ENCODE measurements at regions not wholly inside any gene's neighbourhood (a gene's known extent, or its start where the extent isn't known, plus 50 kb on each side); places are given as distances from the start of the nearest gene placed in this dataset.

GRCh38 chr2:181149056-181149455 is 168.7 kb downstream of the UBE2E3 start:
- Histone ChIP-seq H3K4me3 (ENCODE audit: low read depth in 1 of 2, low read length in 2 of 2) (no peak overlapping the region), H3K4me1 (ENCODE audit: control insufficient read depth in 1 of 2, insufficient read depth in 2 of 2, low read length in 2 of 2) (peaks cover 0 to 6% of the 10 kb centered on the region in 2 donors), H3K9me3 (ENCODE audit: control insufficient read depth in 1 of 2, low read length in 2 of 2) (no peaks in the 10 kb centered on the region), H3K27ac (ENCODE audit: low read length) (no peak overlapping the region), H3K36me3 (ENCODE audit: control insufficient read depth in 1 of 2, insufficient read depth in 2 of 2, low read length in 2 of 2) (no peaks in the 10 kb centered on the region), H3K27me3 (ENCODE audit: low read depth, low read length) (no peaks in the 10 kb centered on the region)

GRCh38 chr2:181152226-181152625 is 171.8 kb downstream of the UBE2E3 start:
- Histone ChIP-seq H3K4me1 (ENCODE audit: control insufficient read depth in 1 of 2, insufficient read depth in 2 of 2, low read length in 2 of 2) (peaks cover 0 to 6% of the 10 kb centered on the region in 2 donors), H3K4me3 (ENCODE audit: low read depth in 1 of 2, low read length in 2 of 2) (no peak overlapping the region), H3K27ac (ENCODE audit: low read length) (no peak overlapping the region), H3K9me3 (ENCODE audit: control insufficient read depth in 1 of 2, low read length in 2 of 2) (no peaks in the 10 kb centered on the region), H3K27me3 (ENCODE audit: low read depth, low read length) (no peaks in the 10 kb centered on the region), H3K36me3 (ENCODE audit: control insufficient read depth in 1 of 2, insufficient read depth in 2 of 2, low read length in 2 of 2) (no peaks in the 10 kb centered on the region)

- no peaks in the 10 kb centered on the region for H3K36me3 ChIP-seq (ENCODE audit: control insufficient read depth in 1 of 2, insufficient read depth in 2 of 2, low read length in 2 of 2)
- H3K27me3 ChIP-seq (ENCODE audit: low read depth, low read length) = no peaks in the 10 kb centered on the region
- H3K27ac ChIP-seq (ENCODE audit: low read length) = no peak overlapping the region
Measured at GRCh38 chr2:181152701-181153100, 172.3 kb downstream of the UBE2E3 start.

GRCh38 chr2:181153886-181154285 is 173.5 kb downstream of the UBE2E3 start:
- Histone ChIP-seq H3K36me3 (ENCODE audit: control insufficient read depth in 1 of 2, insufficient read depth in 2 of 2, low read length in 2 of 2) (no peaks in the 10 kb centered on the region), H3K27ac (ENCODE audit: low read length) (no peak overlapping the region), H3K4me3 (ENCODE audit: low read depth in 1 of 2, low read length in 2 of 2) (no peak overlapping the region), H3K9me3 (ENCODE audit: control insufficient read depth in 1 of 2, low read length in 2 of 2) (no peaks in the 10 kb centered on the region), H3K4me1 (ENCODE audit: control insufficient read depth in 1 of 2, insufficient read depth in 2 of 2, low read length in 2 of 2) (peaks cover 0 to 6% of the 10 kb centered on the region in 2 donors), H3K27me3 (ENCODE audit: low read depth, low read length) (no peaks in the 10 kb centered on the region)

More at GRCh38 chr2:181152701-181153100, 172.3 kb downstream of the UBE2E3 start:
- no peak overlapping the region for H3K4me3 ChIP-seq (ENCODE audit: low read depth in 1 of 2, low read length in 2 of 2)
- H3K9me3 ChIP-seq (ENCODE audit: control insufficient read depth in 1 of 2, low read length in 2 of 2) = no peaks in the 10 kb centered on the region
- H3K4me1 ChIP-seq (ENCODE audit: control insufficient read depth in 1 of 2, insufficient read depth in 2 of 2, low read length in 2 of 2) = peaks cover 0 to 6% of the 10 kb centered on the region in 2 donors

GRCh38 chr2:181157326-181157725 is 176.9 kb downstream of the UBE2E3 start:
- no peaks in the 10 kb centered on the region for H3K9me3 ChIP-seq (ENCODE audit: control insufficient read depth in 1 of 2, low read length in 2 of 2)
- H3K4me3 ChIP-seq (ENCODE audit: low read depth in 1 of 2, low read length in 2 of 2) = no peak overlapping the region
- no peak overlapping the region for H3K27ac ChIP-seq (ENCODE audit: low read length)
- H3K27me3 ChIP-seq (ENCODE audit: low read depth, low read length) = no peaks in the 10 kb centered on the region
- peaks cover 0 to 6% of the 10 kb centered on the region in 2 donors for H3K4me1 ChIP-seq (ENCODE audit: control insufficient read depth in 1 of 2, insufficient read depth in 2 of 2, low read length in 2 of 2)
- no peaks in the 10 kb centered on the region for H3K36me3 ChIP-seq (ENCODE audit: control insufficient read depth in 1 of 2, insufficient read depth in 2 of 2, low read length in 2 of 2)

GRCh38 chr2:181158427-181158826 is 178.0 kb downstream of the UBE2E3 start:
- Histone ChIP-seq H3K27ac (ENCODE audit: low read length) (no peak overlapping the region), H3K4me3 (ENCODE audit: low read depth in 1 of 2, low read length in 2 of 2) (no peak overlapping the region), H3K4me1 (ENCODE audit: control insufficient read depth in 1 of 2, insufficient read depth in 2 of 2, low read length in 2 of 2) (no peaks in the 10 kb centered on the region), H3K27me3 (ENCODE audit: low read depth, low read length) (no peaks in the 10 kb centered on the region), H3K9me3 (ENCODE audit: control insufficient read depth in 1 of 2, low read length in 2 of 2) (no peaks in the 10 kb centered on the region), H3K36me3 (ENCODE audit: control insufficient read depth in 1 of 2, insufficient read depth in 2 of 2, low read length in 2 of 2) (no peaks in the 10 kb centered on the region)

GRCh38 chr2:181161615-181162014 is 181.2 kb downstream of the UBE2E3 start:
- no peaks in the 10 kb centered on the region for H3K9me3 ChIP-seq (ENCODE audit: control insufficient read depth in 1 of 2, low read length in 2 of 2)
- no peak overlapping the region for H3K27ac ChIP-seq (ENCODE audit: low read length)
- no peaks in the 10 kb centered on the region for H3K4me1 ChIP-seq (ENCODE audit: control insufficient read depth in 1 of 2, insufficient read depth in 2 of 2, low read length in 2 of 2)

GRCh38 chr2:181163139-181163538 is 182.7 kb downstream of the UBE2E3 start:
- H3K4me3 ChIP-seq (ENCODE audit: low read depth in 1 of 2, low read length in 2 of 2) = no peak overlapping the region
- no peaks in the 10 kb centered on the region for H3K9me3 ChIP-seq (ENCODE audit: control insufficient read depth in 1 of 2, low read length in 2 of 2)
- no peaks in the 10 kb centered on the region for H3K36me3 ChIP-seq (ENCODE audit: control insufficient read depth in 1 of 2, insufficient read depth in 2 of 2, low read length in 2 of 2)
- H3K27me3 ChIP-seq (ENCODE audit: low read depth, low read length) = no peaks in the 10 kb centered on the region
- H3K4me1 ChIP-seq (ENCODE audit: control insufficient read depth in 1 of 2, insufficient read depth in 2 of 2, low read length in 2 of 2) = no peaks in the 10 kb centered on the region
- no peak overlapping the region for H3K27ac ChIP-seq (ENCODE audit: low read length)

More at GRCh38 chr2:181161615-181162014, 181.2 kb downstream of the UBE2E3 start:
- H3K4me3 ChIP-seq (ENCODE audit: low read depth in 1 of 2, low read length in 2 of 2) = no peak overlapping the region
- H3K27me3 ChIP-seq (ENCODE audit: low read depth, low read length) = no peaks in the 10 kb centered on the region
- no peaks in the 10 kb centered on the region for H3K36me3 ChIP-seq (ENCODE audit: control insufficient read depth in 1 of 2, insufficient read depth in 2 of 2, low read length in 2 of 2)

GRCh38 chr2:181163691-181164090 is 183.3 kb downstream of the UBE2E3 start:
- Histone ChIP-seq H3K9me3 (ENCODE audit: control insufficient read depth in 1 of 2, low read length in 2 of 2) (no peaks in the 10 kb centered on the region), H3K4me3 (ENCODE audit: low read depth in 1 of 2, low read length in 2 of 2) (no peak overlapping the region), H3K4me1 (ENCODE audit: control insufficient read depth in 1 of 2, insufficient read depth in 2 of 2, low read length in 2 of 2) (no peaks in the 10 kb centered on the region), H3K36me3 (ENCODE audit: control insufficient read depth in 1 of 2, insufficient read depth in 2 of 2, low read length in 2 of 2) (no peaks in the 10 kb centered on the region), H3K27ac (ENCODE audit: low read length) (no peak overlapping the region), H3K27me3 (ENCODE audit: low read depth, low read length) (no peaks in the 10 kb centered on the region)

- Histone ChIP-seq H3K36me3 (ENCODE audit: control insufficient read depth in 1 of 2, insufficient read depth in 2 of 2, low read length in 2 of 2) (no peaks in the 10 kb centered on the region), H3K4me3 (ENCODE audit: low read depth in 1 of 2, low read length in 2 of 2) (no peak overlapping the region), H3K27me3 (ENCODE audit: low read depth, low read length) (no peaks in the 10 kb centered on the region), H3K9me3 (ENCODE audit: control insufficient read depth in 1 of 2, low read length in 2 of 2) (no peaks in the 10 kb centered on the region), H3K4me1 (ENCODE audit: control insufficient read depth in 1 of 2, insufficient read depth in 2 of 2, low read length in 2 of 2) (no peaks in the 10 kb centered on the region), H3K27ac (ENCODE audit: low read length) (no peak overlapping the region)
Measured at GRCh38 chr2:181164699-181165098, 184.3 kb downstream of the UBE2E3 start.

GRCh38 chr2:181165199-181165868 is 184.9 kb downstream of the UBE2E3 start:
- no peaks in the 10 kb centered on the region for H3K27me3 ChIP-seq (ENCODE audit: low read depth, low read length)
- H3K27ac ChIP-seq (ENCODE audit: low read length) = no peak overlapping the region
- no peaks in the 10 kb centered on the region for H3K36me3 ChIP-seq (ENCODE audit: control insufficient read depth in 1 of 2, insufficient read depth in 2 of 2, low read length in 2 of 2)
- H3K4me3 ChIP-seq (ENCODE audit: low read depth in 1 of 2, low read length in 2 of 2) = no peak overlapping the region
- no peaks in the 10 kb centered on the region for H3K9me3 ChIP-seq (ENCODE audit: control insufficient read depth in 1 of 2, low read length in 2 of 2)
- H3K4me1 ChIP-seq (ENCODE audit: control insufficient read depth in 1 of 2, insufficient read depth in 2 of 2, low read length in 2 of 2) = no peaks in the 10 kb centered on the region

GRCh38 chr2:181169503-181169902 is 189.1 kb downstream of the UBE2E3 start:
- Histone ChIP-seq H3K36me3 (ENCODE audit: control insufficient read depth in 1 of 2, insufficient read depth in 2 of 2, low read length in 2 of 2) (no peaks in the 10 kb centered on the region), H3K9me3 (ENCODE audit: control insufficient read depth in 1 of 2, low read length in 2 of 2) (no peaks in the 10 kb centered on the region), H3K27ac (ENCODE audit: low read length) (no peak overlapping the region), H3K4me1 (ENCODE audit: control insufficient read depth in 1 of 2, insufficient read depth in 2 of 2, low read length in 2 of 2) (no peaks in the 10 kb centered on the region), H3K27me3 (ENCODE audit: low read depth, low read length) (no peaks in the 10 kb centered on the region), H3K4me3 (ENCODE audit: low read depth in 1 of 2, low read length in 2 of 2) (no peak overlapping the region)

Measured in muscle layer of duodenum (tissue), 2 donors.